HFF-Myc (cell line): ENCODE measurements at regions not wholly inside any gene's neighbourhood (a gene's known extent, or its start where the extent isn't known, plus 50 kb on each side); places are given as distances from the start of the nearest gene placed in this dataset.
"Not testable (repeated sequence)": the region's sequence is repeated elsewhere in the genome, so short reads cannot be mapped to it uniquely, and the experiment has no call there.

ENCODE experiments used
- DNase-seq: peaks from one replicate; pipeline ENCODE4 v3.0.0-alpha.2; 2011; ENCODE audit warnings: low read depth; ENCODE audit errors: extremely low read depth
- H3K4me3 ChIP-seq: replicated peaks from 2 replicates; pipeline ENCODE4 v1.5.1; 2011; ENCODE audit warnings: low read depth, mild to moderate bottlenecking, control low read depth, low read length
- CTCF ChIP-seq: IDR thresholded peaks from 2 replicates; pipeline ENCODE4 v1.5.1; 2012; ENCODE audit warnings: mild to moderate bottlenecking, low read depth, low read length, control low read depth; ENCODE audit errors: missing control alignments

GRCh38 chr16:22661161-22661647 is 150.5 kb downstream of the NPIPB5 start:
- no peak for TF ChIP-seq CTCF
- no peak for DNase-seq
- H3K4me3 ChIP-seq = no peak overlapping the region

- not testable (repeated sequence) for DNase-seq, H3K4me3 ChIP-seq
Measured at GRCh38 chr16:22662958-22663357, 151.0 kb upstream of the HS3ST2 start.

- TF ChIP-seq CTCF = no peak
- DNase-seq = no peak
- H3K4me3 ChIP-seq = no peak overlapping the region
Measured at GRCh38 chr16:22663389-22664064, 150.4 kb upstream of the HS3ST2 start.

- no peak for TF ChIP-seq CTCF
- no peak for DNase-seq
- no peak overlapping the region for H3K4me3 ChIP-seq
Measured at GRCh38 chr16:22664132-22664531, 149.8 kb upstream of the HS3ST2 start.

GRCh38 chr16:22664561-22664997 is 149.4 kb upstream of the HS3ST2 start:
- TF ChIP-seq CTCF = no peak
- H3K4me3 ChIP-seq = no peak overlapping the region
- no peak for DNase-seq

GRCh38 chr16:22665048-22665797 is 148.7 kb upstream of the HS3ST2 start:
- no peak for DNase-seq
- no peak for TF ChIP-seq CTCF

GRCh38 chr16:22665803-22666202 is 148.2 kb upstream of the HS3ST2 start:
- no peak for DNase-seq
- TF ChIP-seq CTCF = no peak
- H3K4me3 ChIP-seq = no peak overlapping the region

More at GRCh38 chr16:22665048-22665797, 148.7 kb upstream of the HS3ST2 start:
- H3K4me3 ChIP-seq = no peak overlapping the region
